CD4-positive, alpha-beta T cell (primary cell): ENCODE measurements at regions not wholly inside any gene's neighbourhood (a gene's known extent, or its start where the extent isn't known, plus 50 kb on each side); places are given as distances from the start of the nearest gene placed in this dataset.

Experiments used
- ATAC-seq: fragments of 200-7000 bp; cut with Tn5 transposase; one replicate; pipeline ENCODE4 v1.10.0; 2022; ENCODE audit warnings: mild to moderate bottlenecking; ENCODE audit not compliant: poor library complexity
- CTCF ChIA-PET: fragments of 350-600 bp; sonication (Branson Sonifier 250); formaldehyde crosslinking; loops from one replicate; lab custom pipeline; 2021; ENCODE audit warnings: antibody characterized with exemption, inconsistent platforms; lab: Charles Lee
- POLR2A ChIA-PET: fragments of 350-600 bp; sonication (Branson Sonifier 250); formaldehyde crosslinking; loops from one replicate; lab custom pipeline; 2021; ENCODE audit warnings: antibody characterized with exemption, inconsistent platforms; lab: Charles Lee
- DNase-seq, 14 experiments: peaks; one replicate each; pipeline ENCODE4 v3.0.0-alpha.2; 2013 to 2020; ENCODE audit warnings: mixed read lengths in 2 of 14
- H3K27ac ChIP-seq, 2 donors: one replicate each; pipeline versions ENCODE4 v1.5.1 to v1.7.0; 2013; ENCODE audit warnings: low read length in 2 of 2, low read depth in 1 of 2, mild to moderate bottlenecking in 1 of 2
- H3K27me3 ChIP-seq, 2 experiments: 1 replicate in 1 of 2; 2 replicates in 1 of 2; pipeline versions ENCODE4 v1.6.1 to v1.7.0; 2013; ENCODE audit warnings: low read length in 2 of 2, control low read depth in 1 of 2, mild to moderate bottlenecking in 1 of 2, moderate library complexity in 1 of 2; ENCODE audit not compliant: insufficient read depth in 2 of 2, control insufficient read depth in 1 of 2
- H3K36me3 ChIP-seq: one replicate; pipeline ENCODE4 v1.6.1; 2013; ENCODE audit warnings: low read length, control low read depth; ENCODE audit not compliant: insufficient read depth
- H3K4me1 ChIP-seq: one replicate; pipeline ENCODE4 v1.6.1; 2013; ENCODE audit warnings: low read length, control low read depth; ENCODE audit not compliant: insufficient read depth
- H3K4me3 ChIP-seq: one replicate; pipeline ENCODE4 v1.5.1; 2013; ENCODE audit warnings: mild to moderate bottlenecking, low read length, moderate library complexity
- H3K9me3 ChIP-seq, 2 experiments: 1 replicate in 1 of 2; 2 replicates in 1 of 2; pipeline versions ENCODE4 v1.6.1 to v1.7.0; 2013; ENCODE audit warnings: low read length in 2 of 2, mild to moderate bottlenecking in 2 of 2, control low read depth in 1 of 2, moderate library complexity in 1 of 2; ENCODE audit not compliant: control insufficient read depth in 1 of 2, insufficient read depth in 1 of 2
- H3K27ac Mint-ChIP-seq: one replicate; pipeline ENCODE4 v1.8.0; 2020; ENCODE audit warnings: mixed read lengths
- H3K27me3 Mint-ChIP-seq: one replicate; pipeline ENCODE4 v1.8.0; 2021; ENCODE audit warnings: mixed read lengths
- H3K36me3 Mint-ChIP-seq: one replicate; pipeline ENCODE4 v1.8.0; 2021; ENCODE audit warnings: low read depth, mixed read lengths
- H3K4me1 Mint-ChIP-seq: one replicate; pipeline ENCODE4 v1.8.0; 2021; ENCODE audit warnings: low read depth, mixed read lengths
- H3K4me3 Mint-ChIP-seq: one replicate; pipeline ENCODE4 v1.8.0; 2020; ENCODE audit warnings: mild to moderate bottlenecking, mixed read lengths
- H3K9me3 Mint-ChIP-seq: one replicate; pipeline ENCODE4 v1.8.0; 2020; ENCODE audit warnings: mixed read lengths
- CTCF ChIP-seq: fragments of 200-600 bp; IDR thresholded peaks from one replicate; pipeline ENCODE4 v1.8.0; 2022; ENCODE audit warnings: antibody characterized with exemption, mild to moderate bottlenecking
- intact Hi-C, 2 experiments: fragments of 100-400 bp; cut with DNase I in 1 of 2; cut with micrococcal nuclease in 1 of 2; formaldehyde crosslinking; loops; one replicate each; pipeline versions ENCODE4 v1.15.1 to v1.9.0; 2023 to 2025; cut with DNase I, micrococcal nuclease

GRCh38 chr1:166343276-166343675, 176.5 kb upstream of the FAM78B start:
- Mint-ChIP-seq H3K9me3 (peaks cover 7% of the 10 kb centered on the region), H3K27me3 (no peaks in the 10 kb centered on the region), H3K27ac (no peak overlapping the region), H3K4me3 (no peak overlapping the region), H3K4me1 (no peaks in the 10 kb centered on the region), H3K36me3 (no peaks in the 10 kb centered on the region)
- intact Hi-C loops, result no loop called here
- no peaks in the 10 kb centered on the region for H3K27me3 ChIP-seq
- TF ChIP-seq CTCF, result no peak
- peaks cover 4 to 5% of the 10 kb centered on the region in 2 experiments for H3K9me3 ChIP-seq
- DNase-seq (peak in 1 of 14 experiments; percentile 5), ATAC-seq (no peak)
- no peak overlapping the region for H3K4me3 ChIP-seq
- no peaks in the 10 kb centered on the region for H3K36me3 ChIP-seq
- POLR2A ChIA-PET, result no interaction called here
- no peaks in the 10 kb centered on the region for H3K4me1 ChIP-seq
- no peak overlapping the region for H3K27ac ChIP-seq
- CTCF ChIA-PET, result no interaction called here

- Histone ChIP-seq H3K27me3 (no peaks in the 10 kb centered on the region), H3K4me1 (no peaks in the 10 kb centered on the region), H3K9me3 (peaks cover 0 to 4% of the 10 kb centered on the region in 2 experiments), H3K27ac (no peak overlapping the region), H3K4me3 (no peak overlapping the region), H3K36me3 (no peaks in the 10 kb centered on the region)
- Mint-ChIP-seq H3K4me3 (no peak overlapping the region), H3K4me1 (no peaks in the 10 kb centered on the region), H3K36me3 (no peaks in the 10 kb centered on the region), H3K27ac (no peak overlapping the region), H3K9me3 (peaks cover 7% of the 10 kb centered on the region), H3K27me3 (peaks cover 12% of the 10 kb centered on the region)
- ATAC-seq (no peak), DNase-seq (no peak)
- POLR2A ChIA-PET, result no interaction called here
- TF ChIP-seq CTCF, result no peak
- intact Hi-C loops, result no loop called here
- CTCF ChIA-PET, result no interaction called here
Measured at GRCh38 chr1:166350490-166350889, 183.7 kb upstream of the FAM78B start.

- Mint-ChIP-seq H3K4me1 (no peaks in the 10 kb centered on the region), H3K27me3 (peaks cover 12% of the 10 kb centered on the region), H3K4me3 (no peak overlapping the region), H3K9me3 (peaks cover 3% of the 10 kb centered on the region), H3K36me3 (no peaks in the 10 kb centered on the region), H3K27ac (no peak overlapping the region)
- peaks cover 0 to 4% of the 10 kb centered on the region in 2 experiments for H3K9me3 ChIP-seq
- no peak overlapping the region for H3K4me3 ChIP-seq
- no peaks in the 10 kb centered on the region for H3K4me1 ChIP-seq
- ATAC-seq, result no peak
- ChIA-PET CTCF (no interaction called here), POLR2A (no interaction called here)
- no peak for TF ChIP-seq CTCF
- H3K27ac ChIP-seq, result no peak overlapping the region
- DNase-seq, result no peak
- intact Hi-C loops, result no loop called here
- H3K27me3 ChIP-seq, result no peaks in the 10 kb centered on the region
- H3K36me3 ChIP-seq, result no peaks in the 10 kb centered on the region
Measured at GRCh38 chr1:166351676-166352075, 184.9 kb upstream of the FAM78B start.
